HCT116 (cell line): ENCODE measurements at regions not wholly inside any gene's neighbourhood (a gene's known extent, or its start where the extent isn't known, plus 50 kb on each side); places are given as distances from the start of the nearest gene placed in this dataset.

Experiments used
- ATAC-seq: fragments of 200-7000 bp; cut with Tn5 transposase; 2 replicates; pipeline ENCODE4 v1.9.1; 2020; ENCODE audit warnings: mild to moderate bottlenecking, moderate library complexity
- BruUV-seq: library from RNA; stranded (reverse); fragments of 400-500 nt; replicated peaks from 2 replicates; lab custom pipeline; 2021; lab: Mats Ljungman, UMichigan
- CTCF ChIA-PET: fragments of 300-600 bp; sonication (Branson Sonifier 250); formaldehyde crosslinking; loops from one replicate; lab custom pipeline; 2021; ENCODE audit warnings: antibody characterized with exemption; lab: Charles Lee
- POLR2A ChIA-PET: fragments of 300-600, 350-600 bp; sonication (Branson Sonifier 250); formaldehyde crosslinking; loops from one replicate; lab custom pipeline; 2021; ENCODE audit warnings: antibody characterized with exemption; lab: Charles Lee
- RAD21 ChIA-PET, 2 experiments: fragments of 300-600 bp; sonication (Branson Sonifier 250); formaldehyde crosslinking; loops; one replicate each; lab custom pipeline; 2023; ENCODE audit warnings: low total read pairs in 2 of 2; ENCODE audit not compliant: uncharacterized antibody in 2 of 2, unreplicated experiment in 2 of 2, low non-redundant PET in 1 of 2; lab: Charles Lee
- DNase-seq: peaks from one replicate; pipeline ENCODE4 v3.0.0-alpha.2; 2010; ENCODE audit warnings: low read depth, low spot score
- H2AFZ ChIP-seq: fragments of 200-600 bp; shearing (Covaris generic), sonication (generic); 2 replicates; pipeline ENCODE4 v1.6.1; 2017; ENCODE audit warnings: low read depth, mixed run types, mixed read lengths, antibody characterized with exemption, low read length; ENCODE audit not compliant: poor library complexity, severe bottlenecking
- H3K27ac ChIP-seq: 2 replicates; pipeline ENCODE4 v1.5.1; 2012; ENCODE audit warnings: low read depth, low read length
- H3K27me3 ChIP-seq: fragments of 200-600 bp; sonication (generic); 2 replicates; pipeline ENCODE4 v1.6.1; 2016; ENCODE audit warnings: mixed run types, low read length, mixed read lengths; ENCODE audit not compliant: insufficient read depth
- H3K36me3 ChIP-seq, 2 experiments: fragments of 200-500 bp in 1 of 2; fragments of 200-600 bp in 1 of 2; sonication (Bioruptor generic) in 1 of 2; sonication (generic) in 1 of 2; 2 replicates each; pipeline versions ENCODE4 v1.5.1 to v1.6.1; 2014 to 2016; ENCODE audit warnings: low read length in 2 of 2, inconsistent platforms in 1 of 2, mixed read lengths in 1 of 2, mixed run types in 1 of 2; ENCODE audit not compliant: insufficient read depth in 2 of 2, control insufficient read depth in 1 of 2
- H3K4me1 ChIP-seq, 2 experiments: fragments of 200-600 bp in 1 of 2; sonication (generic) in 1 of 2; 2 replicates each; pipeline versions ENCODE4 v1.5.1 to v1.6.1; 2012 to 2017; ENCODE audit warnings: low read length in 2 of 2, inconsistent platforms in 1 of 2, mild to moderate bottlenecking in 1 of 2, mixed read lengths in 1 of 2, mixed run types in 1 of 2, moderate library complexity in 1 of 2; ENCODE audit not compliant: insufficient read depth in 2 of 2, control insufficient read depth in 1 of 2
- H3K4me2 ChIP-seq: fragments of 200-600 bp; sonication (generic); 2 replicates; pipeline ENCODE4 v1.6.1; 2017; ENCODE audit warnings: mixed run types, low read length, mixed read lengths
- H3K4me3 ChIP-seq, 2 experiments: fragments of 200-600 bp in 1 of 2; sonication (generic) in 1 of 2; replicated peaks in 1 of 2; 2 replicates each; pipeline ENCODE4 v1.5.1; 2011 to 2016; ENCODE audit warnings: low read length in 2 of 2, control low read depth in 1 of 2, low read depth in 1 of 2, mild to moderate bottlenecking in 1 of 2, mixed read lengths in 1 of 2, mixed run types in 1 of 2
- H3K79me2 ChIP-seq: fragments of 200-600 bp; sonication (generic); 2 replicates; pipeline ENCODE4 v1.6.1; 2017; ENCODE audit warnings: mild to moderate bottlenecking, mixed run types, low read length, moderate library complexity, mixed read lengths; ENCODE audit not compliant: insufficient read depth
- H3K9ac ChIP-seq: fragments of 200-600 bp; sonication (generic); 2 replicates; pipeline ENCODE4 v1.6.1; 2016; ENCODE audit warnings: low read length, mixed read lengths
- H3K9me2 ChIP-seq: fragments of 200-600 bp; sonication (generic), shearing (Covaris generic); 2 replicates; pipeline ENCODE4 v1.6.1; 2017; ENCODE audit warnings: mixed run types, mild to moderate bottlenecking, moderate library complexity; ENCODE audit not compliant: insufficient read depth
- H3K9me3 ChIP-seq, 2 experiments: fragments of 200-500 bp in 1 of 2; fragments of 200-600 bp in 1 of 2; sonication (Bioruptor generic) in 1 of 2; sonication (generic) in 1 of 2; 2 replicates each; pipeline ENCODE4 v1.6.1; 2014 to 2017; ENCODE audit warnings: low read length in 2 of 2, mixed read lengths in 2 of 2, inconsistent platforms in 1 of 2, low read depth in 1 of 2, mild to moderate bottlenecking in 1 of 2, mixed run types in 1 of 2, moderate library complexity in 1 of 2; ENCODE audit not compliant: control insufficient read depth in 1 of 2, insufficient read depth in 1 of 2
- H4K20me1 ChIP-seq: fragments of 200-600 bp; sonication (generic), shearing (Covaris generic); 2 replicates; pipeline ENCODE4 v1.6.1; 2017; ENCODE audit warnings: mixed run types, mild to moderate bottlenecking, moderate library complexity; ENCODE audit not compliant: insufficient read depth
- EGR1 ChIP-seq: IDR thresholded peaks from 2 replicates; pipeline ENCODE4 v1.6.1; 2012; ENCODE audit warnings: low read depth
- POLR2A ChIP-seq: IDR thresholded peaks from 2 replicates; pipeline ENCODE4 v1.7.0; 2011; ENCODE audit warnings: borderline replicate concordance; ENCODE audit not compliant: insufficient read depth, insufficient read length; ENCODE audit errors: extremely low read depth
- ZNF274 ChIP-seq: fragments of 200-500 bp; sonication (Bioruptor generic); IDR thresholded peaks from 2 replicates; pipeline ENCODE4 v1.6.1; 2014; ENCODE audit warnings: mild to moderate bottlenecking, low read depth, low read length, inconsistent platforms
- intact Hi-C: fragments of 100-400 bp; cut with micrococcal nuclease; formaldehyde crosslinking; loops from 2 replicates; pipeline ENCODE4 v1.10.0; 2022
- TF ChIP-seq, protein P1 (sequence below), 3 experiments: fragments of 200-600 bp in 1 of 3; sonication (generic) in 1 of 3; IDR thresholded peaks in 2 of 3; conservative IDR thresholded peaks in 1 of 3; 2 replicates each; pipeline ENCODE4 v1.5.1; 2012 to 2017; ENCODE audit warnings: low read depth in 2 of 3, low read length in 2 of 3, antibody characterized with exemption in 1 of 3, borderline replicate concordance in 1 of 3, control low read depth in 1 of 3, mild to moderate bottlenecking in 1 of 3, mixed read lengths in 1 of 3, mixed run types in 1 of 3, moderate library complexity in 1 of 3; ENCODE audit not compliant: insufficient read depth in 1 of 3
- TF ChIP-seq, protein P2 (sequence below): IDR thresholded peaks from 2 replicates; pipeline ENCODE4 v1.6.1; 2011; ENCODE audit warnings: mild to moderate bottlenecking, low read length, moderate library complexity; ENCODE audit not compliant: insufficient replicate concordance; ENCODE audit errors: extremely low read depth

DNA sequence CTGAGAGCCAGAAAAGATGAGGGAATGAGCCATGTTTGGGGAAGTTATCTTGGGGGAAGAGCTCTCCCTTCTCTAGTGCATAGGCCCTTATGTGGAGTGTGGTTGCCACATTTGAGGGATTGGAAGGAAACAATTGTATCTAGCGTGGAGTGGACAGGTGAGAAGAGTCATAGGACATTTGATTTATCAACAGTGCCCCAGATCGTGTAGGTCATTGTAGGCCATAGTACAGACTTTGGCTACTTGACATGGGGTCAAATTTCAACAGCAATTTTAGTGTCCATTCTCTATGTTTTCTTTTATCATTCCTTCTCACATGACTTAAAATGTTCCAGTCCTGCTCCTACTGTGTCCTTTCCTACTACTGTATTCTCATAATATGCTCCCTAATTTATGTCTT, 1182.8 kb downstream of the SORCS1 start:
- Histone ChIP-seq H4K20me1 (no peaks in the 10 kb centered on the region), H3K27me3 (no peaks in the 10 kb centered on the region), H3K4me1 (no peaks in the 10 kb centered on the region), H2AFZ (no peak overlapping the region), H3K9me3 (peaks cover 39 to 48% of the 10 kb centered on the region in 2 experiments; a peak in 3 of 4 replicates), H3K27ac (no peak overlapping the region), H3K9ac (no peak overlapping the region), H3K9me2 (no peaks in the 10 kb centered on the region), H3K4me3 (no peak overlapping the region), H3K36me3 (no peaks in the 10 kb centered on the region), H3K79me2 (no peaks in the 10 kb centered on the region), H3K4me2 (no peak overlapping the region)
- no TSS peak for BruUV-seq
- DNase-seq, result no peak
- no peak for TF ChIP-seq ZNF274
- TF ChIP-seq EGR1, result no peak
- ChIA-PET RAD21 (no interaction called here), CTCF (no interaction called here), POLR2A (no interaction called here)
- intact Hi-C loops, result no loop called here
- ATAC-seq, result no peak

DNA sequence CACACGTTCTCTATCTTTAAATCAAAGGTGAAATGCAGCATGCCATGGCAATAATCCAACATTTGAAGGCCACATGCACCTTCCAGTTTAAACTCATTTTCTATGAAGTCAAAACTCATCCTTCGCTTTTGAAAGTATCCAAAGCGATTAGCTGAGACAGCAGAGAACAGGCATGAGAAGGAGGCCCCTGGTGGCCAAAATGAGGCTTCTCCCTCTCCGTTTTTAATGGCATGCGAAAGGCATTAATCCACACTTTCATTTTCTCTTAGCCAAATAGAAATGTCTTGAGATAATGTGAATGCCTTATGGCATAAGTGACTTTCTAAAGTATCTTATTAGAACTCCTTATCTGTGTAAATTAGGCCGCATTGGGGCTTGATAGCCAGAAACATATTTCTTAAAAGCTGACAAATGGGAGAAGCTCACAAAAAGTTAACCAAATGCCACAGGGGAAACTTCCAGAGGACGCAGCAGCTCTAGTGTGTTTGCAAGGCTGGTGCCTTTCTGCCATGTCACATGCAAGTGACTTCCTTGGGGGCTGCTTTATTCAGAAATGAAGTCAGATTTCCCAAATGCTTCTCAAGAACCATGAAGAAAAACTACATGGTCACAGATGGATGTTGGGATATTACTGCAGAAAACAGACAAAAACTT, 1189.6 kb downstream of the SORCS1 start:
- no peak for TF ChIP-seq POLR2A
- TF ChIP-seq, protein P1, sequence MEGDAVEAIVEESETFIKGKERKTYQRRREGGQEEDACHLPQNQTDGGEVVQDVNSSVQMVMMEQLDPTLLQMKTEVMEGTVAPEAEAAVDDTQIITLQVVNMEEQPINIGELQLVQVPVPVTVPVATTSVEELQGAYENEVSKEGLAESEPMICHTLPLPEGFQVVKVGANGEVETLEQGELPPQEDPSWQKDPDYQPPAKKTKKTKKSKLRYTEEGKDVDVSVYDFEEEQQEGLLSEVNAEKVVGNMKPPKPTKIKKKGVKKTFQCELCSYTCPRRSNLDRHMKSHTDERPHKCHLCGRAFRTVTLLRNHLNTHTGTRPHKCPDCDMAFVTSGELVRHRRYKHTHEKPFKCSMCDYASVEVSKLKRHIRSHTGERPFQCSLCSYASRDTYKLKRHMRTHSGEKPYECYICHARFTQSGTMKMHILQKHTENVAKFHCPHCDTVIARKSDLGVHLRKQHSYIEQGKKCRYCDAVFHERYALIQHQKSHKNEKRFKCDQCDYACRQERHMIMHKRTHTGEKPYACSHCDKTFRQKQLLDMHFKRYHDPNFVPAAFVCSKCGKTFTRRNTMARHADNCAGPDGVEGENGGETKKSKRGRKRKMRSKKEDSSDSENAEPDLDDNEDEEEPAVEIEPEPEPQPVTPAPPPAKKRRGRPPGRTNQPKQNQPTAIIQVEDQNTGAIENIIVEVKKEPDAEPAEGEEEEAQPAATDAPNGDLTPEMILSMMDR (IDR thresholded peaks at IDR 0.05 in 2 of 3, conservative IDR thresholded peaks at IDR 0.05 in 1 of 3; ENCODE audit: borderline replicate concordance in 1 of 3, insufficient read depth in 1 of 3, low read depth in 2 of 3, low read length in 2 of 3), result peak in 1 of 3 experiments; percentile 12; a peak in 1 of 6 replicates
- TF ChIP-seq, protein P2, sequence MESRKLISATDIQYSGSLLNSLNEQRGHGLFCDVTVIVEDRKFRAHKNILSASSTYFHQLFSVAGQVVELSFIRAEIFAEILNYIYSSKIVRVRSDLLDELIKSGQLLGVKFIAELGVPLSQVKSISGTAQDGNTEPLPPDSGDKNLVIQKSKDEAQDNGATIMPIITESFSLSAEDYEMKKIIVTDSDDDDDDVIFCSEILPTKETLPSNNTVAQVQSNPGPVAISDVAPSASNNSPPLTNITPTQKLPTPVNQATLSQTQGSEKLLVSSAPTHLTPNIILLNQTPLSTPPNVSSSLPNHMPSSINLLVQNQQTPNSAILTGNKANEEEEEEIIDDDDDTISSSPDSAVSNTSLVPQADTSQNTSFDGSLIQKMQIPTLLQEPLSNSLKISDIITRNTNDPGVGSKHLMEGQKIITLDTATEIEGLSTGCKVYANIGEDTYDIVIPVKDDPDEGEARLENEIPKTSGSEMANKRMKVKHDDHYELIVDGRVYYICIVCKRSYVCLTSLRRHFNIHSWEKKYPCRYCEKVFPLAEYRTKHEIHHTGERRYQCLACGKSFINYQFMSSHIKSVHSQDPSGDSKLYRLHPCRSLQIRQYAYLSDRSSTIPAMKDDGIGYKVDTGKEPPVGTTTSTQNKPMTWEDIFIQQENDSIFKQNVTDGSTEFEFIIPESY, result no peak
- Histone ChIP-seq H2AFZ (no peak overlapping the region), H3K4me3 (no peak overlapping the region), H3K4me2 (no peak overlapping the region), H4K20me1 (no peaks in the 10 kb centered on the region), H3K9me3 (peaks cover 37 to 51% of the 10 kb centered on the region in 2 experiments; a peak in 3 of 4 replicates), H3K36me3 (no peaks in the 10 kb centered on the region), H3K9me2 (no peaks in the 10 kb centered on the region), H3K4me1 (no peaks in the 10 kb centered on the region), H3K79me2 (no peaks in the 10 kb centered on the region), H3K9ac (no peak overlapping the region), H3K27me3 (no peaks in the 10 kb centered on the region), H3K27ac (no peak overlapping the region)
- ChIA-PET CTCF (no interaction called here), RAD21 (no interaction called here), POLR2A (no interaction called here)
- ATAC-seq (no peak), DNase-seq (no peak)
- intact Hi-C loops, result no loop called here
- BruUV-seq, result no TSS peak
